Urinary bladder (tissue), 3 donors: ENCODE measurements at regions not wholly inside any gene's neighbourhood (a gene's known extent, or its start where the extent isn't known, plus 50 kb on each side); places are given as distances from the start of the nearest gene placed in this dataset.
A peak's percentile ranks its signal among the peaks of the same experiment; 100 is the strongest.
"Not testable (repeated sequence)": the region's sequence is repeated elsewhere in the genome, so short reads cannot be mapped to it uniquely, and the experiment has no call there.

ENCODE experiments used
- DNase-seq: peaks from one replicate; pipeline ENCODE4 v3.0.0-alpha.2; 2015; ENCODE audit errors: extremely low spot score
- H3K27ac ChIP-seq: one replicate; pipeline ENCODE4 v1.5.1; 2013; ENCODE audit warnings: low read depth, mild to moderate bottlenecking, moderate library complexity
- H3K36me3 ChIP-seq: one replicate; pipeline ENCODE4 v1.6.1; 2013; ENCODE audit warnings: mild to moderate bottlenecking, moderate library complexity; ENCODE audit not compliant: insufficient read depth
- H3K4me1 ChIP-seq: one replicate; pipeline ENCODE4 v1.6.1; 2013; ENCODE audit warnings: mild to moderate bottlenecking, moderate library complexity; ENCODE audit not compliant: insufficient read depth
- H3K4me3 ChIP-seq: one replicate; pipeline ENCODE4 v1.5.1; 2013; ENCODE audit warnings: low read depth, low read length
- WGBS: extraction: QIAGEN DNeasy Blood & Tissue Kit; methylation state at CpG from one replicate; pipeline ENCODE4 v1.1.7; 2013; 5-methylcytosine and 5-hydroxymethylcytosine counted together
- donor health status: healthy with polysubstance abuse.
- donor health status: healthy.

- Histone ChIP-seq H3K4me1 (no peaks in the 10 kb centered on the region), H3K36me3 (no peaks in the 10 kb centered on the region), H3K27ac (no peak overlapping the region), H3K4me3 (no peak overlapping the region)
- WGBS: 78% methylated on average over 3 of the region's 3 CpGs
- DNase-seq: no peak
Measured at GRCh38 chrX:65127842-65128241, 151.6 kb upstream of the ZC4H2 start.

- Histone ChIP-seq H3K27ac (no peak overlapping the region), H3K36me3 (no peaks in the 10 kb centered on the region), H3K4me1 (no peaks in the 10 kb centered on the region), H3K4me3 (no peak overlapping the region)
- DNase-seq: no peak
- WGBS: 95% methylated on average over 3 of the region's 3 CpGs
Measured at GRCh38 chrX:65098851-65099250, 122.6 kb upstream of the ZC4H2 start.

- Histone ChIP-seq H3K4me3 (no peak overlapping the region), H3K27ac (no peak overlapping the region), H3K4me1 (no peaks in the 10 kb centered on the region), H3K36me3 (no peaks in the 10 kb centered on the region)
- DNase-seq: no peak
Measured at GRCh38 chrX:65093658-65094057, 117.4 kb upstream of the ZC4H2 start.

- Histone ChIP-seq H3K4me1 (no peaks in the 10 kb centered on the region), H3K27ac (no peak overlapping the region), H3K4me3 (no peak overlapping the region), H3K36me3 (peaks cover 2% of the 10 kb centered on the region)
- no peak for DNase-seq
- WGBS: 95% methylated on average over 3 of the region's 3 CpGs
Measured at GRCh38 chrX:65073233-65073632, 97.0 kb upstream of the ZC4H2 start.

GRCh38 chrX:65072590-65072989, 96.3 kb upstream of the ZC4H2 start:
- no peak for DNase-seq
- no peak overlapping the region for H3K27ac ChIP-seq
- H3K36me3 ChIP-seq: peaks cover 2% of the 10 kb centered on the region
- no peak overlapping the region for H3K4me3 ChIP-seq
- H3K4me1 ChIP-seq: no peaks in the 10 kb centered on the region

- not testable (repeated sequence) for H3K36me3 ChIP-seq, DNase-seq, H3K4me1 ChIP-seq, H3K27ac ChIP-seq, H3K4me3 ChIP-seq
- WGBS: 96% methylated on average over 14 of the region's 14 CpGs
Measured at GRCh38 chrX:65058626-65059025, 82.4 kb upstream of the ZC4H2 start.

GRCh38 chrX:65045001-65045400, 68.8 kb upstream of the ZC4H2 start:
- Histone ChIP-seq H3K36me3 (no peaks in the 10 kb centered on the region), H3K4me1 (no peaks in the 10 kb centered on the region), H3K4me3 (no peak overlapping the region), H3K27ac (no peak overlapping the region)
- 91% methylated on average over 3 of the region's 3 CpGs for WGBS
- no peak for DNase-seq

- DNase-seq: no peak
- H3K4me3 ChIP-seq: peak overlapping the region; percentile 71
- WGBS: under 1% methylated on average over 15 of the region's 15 CpGs
- peak overlapping the region; percentile 57 for H3K27ac ChIP-seq
- H3K36me3 ChIP-seq: no peaks in the 10 kb centered on the region
- no peaks in the 10 kb centered on the region for H3K4me1 ChIP-seq
Measured at GRCh38 chrX:65035446-65035770, 59.2 kb upstream of the ZC4H2 start.

GRCh38 chrX:65034668-65035445, 58.6 kb upstream of the ZC4H2 start, which contains the start of gene ZC3H12B:
Gene ZC3H12B, plus strand, starts transcription at chrX:65034826.
- Histone ChIP-seq H3K4me1 (no peaks in the 10 kb centered on the region), H3K36me3 (no peaks in the 10 kb centered on the region), H3K27ac (peak within 1 kb of the TSS; percentile 57), H3K4me3 (peak within 1 kb of the TSS; percentile 71)
- WGBS: under 1% methylated on average over 62 of the region's 69 CpGs
- no peak for DNase-seq

- no peaks in the 10 kb centered on the region for H3K4me1 ChIP-seq
- DNase-seq: no peak
- H3K4me3 ChIP-seq: peak overlapping the region; percentile 71
- H3K27ac ChIP-seq: peak overlapping the region; percentile 47
- no peaks in the 10 kb centered on the region for H3K36me3 ChIP-seq
- 4% methylated on average over 11 of the region's 11 CpGs for WGBS
Measured at GRCh38 chrX:65034292-65034667, 58.0 kb upstream of the ZC4H2 start.
